ENCODE measurements at regions not wholly inside any gene's neighbourhood (a gene's known extent, or its start where the extent isn't known, plus 50 kb on each side); places are given as distances from the start of the nearest gene placed in this dataset.

DNA sequence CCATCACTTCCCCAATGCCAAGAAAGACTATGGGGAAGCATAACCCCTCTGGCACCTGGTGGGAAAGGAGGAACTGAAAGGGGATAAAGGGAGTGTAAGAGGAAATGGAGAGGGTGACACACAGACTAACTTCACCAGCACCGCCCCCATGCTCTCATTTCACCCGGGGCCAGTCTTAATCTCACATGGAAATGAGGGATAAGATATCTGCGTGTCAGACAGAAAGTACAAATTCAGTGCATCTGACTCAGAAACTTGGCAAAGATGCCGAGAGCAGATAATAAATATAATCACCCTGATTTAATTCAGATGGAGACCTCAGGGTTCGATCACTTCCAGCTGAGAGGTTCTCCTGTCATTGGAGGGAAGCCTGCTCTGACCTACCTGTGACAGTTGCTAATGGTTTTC lies 191.6 kb downstream of the DUSP6 start:
- H3K4me3 ChIP-seq (ENCODE audit: control insufficient read depth, low read depth, low read length): no peak overlapping the region
- DNase-seq (ENCODE audit: low read depth): peak; percentile 93
- TF ChIP-seq, protein P1, sequence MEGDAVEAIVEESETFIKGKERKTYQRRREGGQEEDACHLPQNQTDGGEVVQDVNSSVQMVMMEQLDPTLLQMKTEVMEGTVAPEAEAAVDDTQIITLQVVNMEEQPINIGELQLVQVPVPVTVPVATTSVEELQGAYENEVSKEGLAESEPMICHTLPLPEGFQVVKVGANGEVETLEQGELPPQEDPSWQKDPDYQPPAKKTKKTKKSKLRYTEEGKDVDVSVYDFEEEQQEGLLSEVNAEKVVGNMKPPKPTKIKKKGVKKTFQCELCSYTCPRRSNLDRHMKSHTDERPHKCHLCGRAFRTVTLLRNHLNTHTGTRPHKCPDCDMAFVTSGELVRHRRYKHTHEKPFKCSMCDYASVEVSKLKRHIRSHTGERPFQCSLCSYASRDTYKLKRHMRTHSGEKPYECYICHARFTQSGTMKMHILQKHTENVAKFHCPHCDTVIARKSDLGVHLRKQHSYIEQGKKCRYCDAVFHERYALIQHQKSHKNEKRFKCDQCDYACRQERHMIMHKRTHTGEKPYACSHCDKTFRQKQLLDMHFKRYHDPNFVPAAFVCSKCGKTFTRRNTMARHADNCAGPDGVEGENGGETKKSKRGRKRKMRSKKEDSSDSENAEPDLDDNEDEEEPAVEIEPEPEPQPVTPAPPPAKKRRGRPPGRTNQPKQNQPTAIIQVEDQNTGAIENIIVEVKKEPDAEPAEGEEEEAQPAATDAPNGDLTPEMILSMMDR (conservative IDR thresholded peaks at IDR 0.05; ENCODE audit: control insufficient read depth, insufficient read depth, low read depth, low read length): no peak

GRCh38 chr12:89157413-89157812 lies 194.9 kb downstream of the DUSP6 start:
- no peak overlapping the region for H3K4me3 ChIP-seq (ENCODE audit: control insufficient read depth, low read depth, low read length)
- TF ChIP-seq, protein P1 (conservative IDR thresholded peaks at IDR 0.05; ENCODE audit: control insufficient read depth, insufficient read depth, low read depth, low read length): no peak
- no peak for DNase-seq (ENCODE audit: low read depth)

GRCh38 chr12:89156862-89157262 lies 195.4 kb downstream of the DUSP6 start:
- peak; percentile 86 for DNase-seq (ENCODE audit: low read depth)
- TF ChIP-seq, protein P1 (conservative IDR thresholded peaks at IDR 0.05; ENCODE audit: control insufficient read depth, insufficient read depth, low read depth, low read length): no peak
- H3K4me3 ChIP-seq (ENCODE audit: control insufficient read depth, low read depth, low read length): no peak overlapping the region

DNA sequence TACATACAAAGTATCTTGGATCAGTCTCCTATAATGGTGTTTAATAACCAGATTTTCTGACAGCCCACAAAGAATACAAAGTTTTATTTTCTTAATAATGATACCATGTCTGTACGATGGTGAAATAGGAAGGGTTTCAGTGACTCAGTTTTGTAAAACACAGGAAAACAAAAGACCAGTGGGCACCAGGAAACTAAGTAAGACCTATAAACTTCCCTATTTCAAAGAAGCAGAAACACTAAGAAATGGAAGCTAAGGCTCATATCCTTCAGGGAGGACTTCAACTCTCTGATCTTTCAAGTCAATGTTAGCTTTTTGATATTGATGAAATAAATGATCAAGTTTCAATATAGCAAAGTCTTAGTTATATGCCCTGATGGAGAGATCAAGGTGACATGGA lies 196.0 kb downstream of the DUSP6 start:
- DNase-seq (ENCODE audit: low read depth): no peak
- no peak overlapping the region for H3K4me3 ChIP-seq (ENCODE audit: control insufficient read depth, low read depth, low read length)
- TF ChIP-seq, protein P1 (conservative IDR thresholded peaks at IDR 0.05; ENCODE audit: control insufficient read depth, insufficient read depth, low read depth, low read length): no peak

DNA sequence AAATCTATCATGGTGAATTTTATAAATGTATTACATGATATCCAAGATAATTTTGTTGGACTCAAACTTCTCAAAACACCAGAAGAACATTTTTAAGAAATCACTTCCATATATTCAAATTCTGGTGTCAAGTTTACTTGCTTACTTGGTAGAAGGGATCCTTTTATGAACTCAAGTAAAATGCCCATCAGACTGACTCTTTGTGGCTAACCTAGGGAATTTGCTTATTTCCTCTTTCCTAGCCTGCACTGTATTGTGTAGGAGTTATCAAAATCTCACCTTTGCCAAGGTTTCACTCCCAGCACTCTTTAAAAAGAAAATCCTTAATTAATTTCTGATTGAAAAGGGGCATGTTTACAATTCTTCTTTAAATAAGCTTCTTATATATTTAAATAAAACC lies 196.5 kb downstream of the DUSP6 start:
- H3K4me3 ChIP-seq (ENCODE audit: control insufficient read depth, low read depth, low read length): no peak overlapping the region
- TF ChIP-seq, protein P1 (conservative IDR thresholded peaks at IDR 0.05; ENCODE audit: control insufficient read depth, insufficient read depth, low read depth, low read length): no peak
- no peak for DNase-seq (ENCODE audit: low read depth)

DNA sequence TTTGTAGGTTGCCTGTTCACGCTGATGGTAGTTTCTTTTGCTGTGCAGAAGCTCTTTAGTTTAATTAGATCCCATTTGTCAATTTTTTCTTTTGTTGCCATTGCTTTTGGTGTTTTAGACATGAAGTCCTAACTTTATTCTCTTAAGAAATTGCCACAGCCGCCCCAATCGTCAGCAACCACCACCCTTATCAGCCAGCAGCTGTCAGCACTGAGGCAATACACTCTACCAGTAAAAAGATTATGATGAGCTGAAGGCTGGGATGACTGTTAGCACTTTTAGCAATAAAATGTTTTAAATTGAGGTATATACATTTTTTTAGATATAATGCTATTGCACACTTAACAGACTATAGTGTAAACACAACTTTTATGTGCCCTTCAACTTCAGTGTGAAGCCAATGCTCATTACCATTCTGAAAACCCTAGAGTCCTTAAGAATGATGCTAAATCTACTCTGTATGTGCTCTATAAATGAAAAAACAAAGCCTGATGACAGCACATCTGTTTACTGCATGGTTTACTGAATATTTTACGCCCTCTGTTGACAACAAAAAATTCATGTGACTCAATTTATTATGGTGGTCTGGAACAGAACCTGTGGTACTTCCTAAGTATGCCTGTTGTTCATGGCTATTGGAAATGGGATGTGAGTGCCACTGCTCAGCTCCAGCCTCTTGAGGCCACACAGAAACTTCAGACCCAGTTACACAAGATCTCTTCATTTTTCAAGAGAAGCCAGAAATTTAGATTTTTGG lies 197.4 kb downstream of the DUSP6 start:
- TF ChIP-seq, protein P1 (conservative IDR thresholded peaks at IDR 0.05; ENCODE audit: control insufficient read depth, insufficient read depth, low read depth, low read length): peak; percentile 13
- DNase-seq (ENCODE audit: low read depth): peak; percentile 49

More for the DNA sequence above, 197.4 kb downstream of the DUSP6 start:
- no peak overlapping the region for H3K4me3 ChIP-seq (ENCODE audit: control insufficient read depth, low read depth, low read length)

Measured in fibroblast of mammary gland (primary cell).